ENCODE measurements at regions not wholly inside any gene's neighbourhood (a gene's known extent, or its start where the extent isn't known, plus 50 kb on each side); places are given as distances from the start of the nearest gene placed in this dataset.

- TF ChIP-seq MAZ (IDR thresholded peaks at IDR 0.05; ENCODE audit: borderline replicate concordance, low read depth, low read length) (no peak), POLR2A (IDR thresholded peaks at IDR 0.05; ENCODE audit: low read depth, low read length) (no peak), CTCF (conservative IDR thresholded peaks at IDR 0.05; ENCODE audit: low read depth, low read length) (no peak), ELK1 (IDR thresholded peaks at IDR 0.05; ENCODE audit: borderline replicate concordance, low read depth, low read length) (no peak)
Observed at GRCh38 chr7:67614843-67615242, 618.2 kb downstream of the TYW1 start.

Data from IMR-90 (cell line).